HG03354 (cell line): ENCODE measurements at regions not wholly inside any gene's neighbourhood (a gene's known extent, or its start where the extent isn't known, plus 50 kb on each side); places are given as distances from the start of the nearest gene placed in this dataset.
"Not testable (repeated sequence)": the region's sequence is repeated elsewhere in the genome, so short reads cannot be mapped to it uniquely, and the experiment has no call there.

ENCODE experiments used
- ATAC-seq: cut with Tn5 transposase; IDR thresholded peaks from one replicate; pipeline ENCODE4 v1.9.1; 2021; ENCODE audit warnings: mild to moderate bottlenecking; ENCODE audit not compliant: unreplicated experiment, poor library complexity, severe bottlenecking

DNA sequence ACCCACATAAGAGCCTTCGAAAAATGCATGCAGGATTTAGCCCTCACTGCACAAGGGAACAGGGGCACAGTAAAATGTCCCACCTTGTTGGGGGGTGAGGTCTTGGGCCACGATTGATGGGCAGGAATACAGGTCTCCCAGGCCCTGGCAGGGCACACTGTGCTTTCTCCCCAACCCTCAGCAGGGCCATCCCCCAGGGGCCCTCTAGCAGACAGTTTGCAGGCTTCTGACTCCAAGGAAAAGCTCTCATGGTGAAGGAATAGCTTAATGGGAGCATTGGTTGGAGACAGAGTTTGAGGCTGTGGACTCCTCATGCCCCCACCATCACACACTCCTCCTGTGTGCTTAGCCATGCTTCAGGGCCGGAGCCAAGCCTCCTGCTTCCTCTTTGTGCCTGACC is 484.6 kb downstream of the ZNF536 start:
- ATAC-seq: no peak

DNA sequence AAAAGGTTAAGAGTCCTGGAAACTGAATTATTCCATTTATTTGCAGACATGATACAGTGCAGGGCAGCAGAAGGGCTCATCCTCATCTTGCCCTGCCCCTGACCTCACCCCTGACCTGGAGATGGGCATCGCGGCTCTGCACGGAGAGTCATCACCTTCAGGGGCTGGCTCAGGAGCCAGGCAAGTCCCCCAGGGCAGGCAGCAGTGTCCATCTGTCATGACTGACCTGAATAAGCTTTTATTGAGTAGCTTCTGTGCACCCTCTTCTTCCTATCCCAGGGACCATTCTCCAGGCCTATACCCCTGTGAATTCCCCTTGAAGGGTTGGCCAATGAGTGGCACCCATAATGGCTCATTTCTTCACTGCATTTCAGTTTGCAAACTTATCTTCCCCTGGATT is 484.2 kb downstream of the ZNF536 start:
- ATAC-seq: no peak

DNA sequence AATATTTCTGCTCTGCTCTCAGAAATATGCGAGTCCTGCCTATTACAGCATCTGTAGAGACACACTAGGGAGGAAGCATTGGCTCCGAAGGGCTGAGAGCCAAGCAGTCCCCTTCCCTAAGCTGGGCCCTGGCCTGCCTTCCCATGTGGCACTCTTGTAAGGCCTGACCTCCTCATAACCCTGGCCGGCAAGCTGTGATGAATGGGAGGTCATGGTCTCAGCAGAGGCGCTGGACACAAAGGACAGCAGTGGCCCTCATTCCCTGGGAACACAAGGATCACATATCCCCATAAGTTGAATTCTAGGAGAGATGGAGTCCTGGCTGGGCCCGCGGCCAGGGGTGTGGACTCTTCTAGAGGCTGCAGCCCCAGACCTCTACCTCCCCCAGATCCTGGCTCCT is 483.3 kb downstream of the ZNF536 start:
- ATAC-seq: no peak

DNA sequence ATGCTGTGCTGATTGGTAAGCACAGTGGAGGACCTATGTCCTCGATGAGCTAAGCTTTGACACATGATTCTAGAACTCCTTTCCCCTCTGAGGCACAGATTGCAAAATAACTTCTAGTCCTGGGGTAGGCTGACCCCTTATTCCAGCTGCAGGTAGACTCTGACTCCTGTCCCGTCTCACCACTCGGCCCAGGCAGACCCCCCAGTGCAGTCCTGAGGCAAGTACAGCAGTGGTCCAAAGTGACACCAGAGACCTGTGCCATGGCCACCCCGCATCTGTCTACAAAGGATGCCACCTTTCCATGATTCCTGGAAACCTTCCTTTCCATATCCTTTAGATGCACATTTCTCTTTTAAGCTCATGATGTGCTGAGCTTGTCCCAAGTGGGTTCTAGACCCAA is 482.5 kb downstream of the ZNF536 start:
- ATAC-seq: no peak

DNA sequence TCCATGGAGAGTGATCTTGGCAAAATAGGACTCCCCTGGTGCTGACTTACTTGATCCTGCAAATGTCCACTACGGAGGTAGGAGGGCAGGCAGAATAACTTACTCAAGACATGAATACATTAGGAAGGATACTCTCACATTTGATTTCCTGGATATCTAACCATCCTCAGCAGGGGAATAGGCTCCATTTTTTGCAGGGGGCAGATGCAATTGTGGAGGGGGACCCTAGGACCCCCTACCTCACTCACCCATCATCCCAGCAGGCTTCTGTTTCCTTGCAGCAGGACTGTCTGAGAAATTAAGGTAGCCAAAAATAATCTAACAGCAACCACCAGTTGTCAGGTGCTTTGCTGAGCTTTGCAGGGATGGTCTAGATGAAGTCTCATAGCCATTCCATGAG is 482.0 kb downstream of the ZNF536 start:
- ATAC-seq: no peak

DNA sequence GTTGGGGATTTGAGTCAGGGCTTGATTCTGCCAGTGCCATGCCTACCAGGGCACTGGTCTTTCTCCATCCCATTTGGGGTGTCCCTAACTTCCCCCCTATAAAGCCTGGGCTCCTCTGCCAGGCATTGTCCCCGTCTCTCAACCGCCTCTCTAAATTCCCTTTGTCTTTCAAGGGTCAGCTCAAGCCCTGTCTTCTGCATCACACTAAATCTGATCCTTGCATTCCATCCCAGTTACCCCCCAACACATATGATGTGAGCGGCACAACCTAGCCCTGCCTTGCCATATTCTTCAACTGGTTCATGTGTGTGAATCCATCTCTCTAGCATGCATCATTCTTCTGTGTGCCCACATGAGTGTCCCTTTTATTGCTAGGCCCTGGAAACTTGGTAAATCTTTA is 480.9 kb downstream of the ZNF536 start:
- no peak for ATAC-seq

DNA sequence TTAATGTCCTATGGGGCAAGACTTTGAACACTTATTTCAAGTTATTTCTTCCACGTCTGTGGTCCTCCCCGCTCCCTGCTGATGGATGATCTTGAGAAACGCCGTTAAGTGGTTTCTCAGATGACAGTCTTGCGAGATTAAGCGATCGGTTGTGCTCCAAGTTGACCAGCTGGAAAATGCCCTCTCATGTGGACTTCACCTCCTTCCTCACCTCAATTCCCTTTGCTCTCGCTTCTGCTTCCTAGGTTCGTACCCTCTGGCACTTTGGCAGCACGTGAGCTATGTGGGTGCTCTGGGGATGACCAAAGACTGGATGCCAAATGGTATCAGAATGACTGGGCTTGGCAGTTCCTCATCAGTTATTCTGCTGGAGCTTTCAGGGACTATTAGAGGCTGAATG is 480.0 kb downstream of the ZNF536 start:
- no peak for ATAC-seq

DNA sequence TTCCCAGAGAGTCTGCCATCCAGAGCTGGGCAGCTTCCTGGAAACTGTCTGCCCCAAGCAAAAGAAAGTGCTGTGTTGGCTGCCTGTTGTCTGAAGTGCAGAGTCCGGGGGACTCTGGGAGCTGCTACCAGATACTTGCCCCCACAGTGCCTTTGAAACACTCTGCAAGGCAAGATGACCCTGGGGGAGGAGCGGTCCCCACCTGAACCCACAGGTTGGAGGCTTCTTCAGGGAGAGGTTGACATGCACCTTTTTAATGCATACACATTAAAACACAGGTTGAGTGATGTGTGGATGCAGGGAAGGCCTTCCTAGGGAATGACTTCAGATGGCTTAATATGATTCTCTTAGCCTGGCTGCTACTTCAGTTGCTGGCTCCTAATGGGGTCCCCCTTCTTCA is 479.5 kb downstream of the ZNF536 start:
- ATAC-seq: no peak

DNA sequence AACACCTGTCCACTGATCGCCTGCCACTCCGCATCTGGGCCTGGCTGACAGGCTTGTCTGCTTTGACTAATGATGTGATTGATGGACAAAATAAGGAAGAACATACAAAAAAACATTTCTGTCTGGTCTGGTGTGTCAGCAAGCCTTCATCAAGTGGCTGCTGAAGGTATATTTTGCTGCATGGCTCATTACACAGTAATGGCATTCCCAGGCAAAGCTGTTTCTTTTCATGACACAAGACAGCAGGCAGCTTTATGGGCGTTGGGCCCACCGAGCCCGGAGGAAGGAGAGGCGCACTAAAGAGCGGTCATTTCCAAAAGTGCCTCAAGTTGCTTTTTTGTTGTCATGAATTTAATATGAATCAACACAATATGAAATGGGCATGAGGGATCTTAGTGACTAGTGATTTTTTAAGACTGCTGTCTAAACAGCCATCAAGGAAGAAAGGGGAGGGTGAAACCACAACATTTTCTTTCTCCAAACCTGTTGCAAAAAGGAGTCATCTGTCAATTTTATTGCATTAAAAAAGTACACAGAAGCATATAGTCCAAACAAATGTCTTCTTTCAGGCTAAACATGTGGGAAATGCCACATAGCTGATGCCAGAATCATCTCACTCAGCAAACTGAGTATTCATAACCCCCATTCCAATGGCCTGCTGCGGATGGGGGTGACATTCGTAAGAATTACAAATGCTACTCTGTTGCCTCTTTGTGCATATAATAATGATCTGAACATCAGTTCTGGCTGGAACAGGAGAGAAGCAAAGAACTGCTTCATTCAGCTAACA is 476.6 kb downstream of the ZNF536 start:
- no peak for ATAC-seq

DNA sequence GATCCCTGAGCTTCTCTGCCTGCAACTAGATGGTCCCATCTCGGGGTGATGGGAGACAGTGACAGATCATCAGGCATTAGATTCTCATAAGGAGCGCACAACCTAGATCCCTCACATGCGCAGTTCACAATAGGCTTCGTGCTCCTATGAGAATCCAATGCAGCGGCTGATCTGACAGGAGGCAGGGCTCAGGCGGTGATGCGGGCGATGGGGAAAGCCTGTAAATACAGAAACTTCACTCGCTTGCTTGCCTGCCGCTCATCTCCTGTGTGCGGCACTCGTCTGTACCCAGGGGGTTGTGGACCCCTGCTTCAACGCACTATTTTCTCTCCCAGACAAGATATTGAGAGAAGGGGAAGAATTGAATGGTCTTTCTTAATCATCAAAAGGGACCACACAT is 473.9 kb downstream of the ZNF536 start:
- no peak for ATAC-seq

DNA sequence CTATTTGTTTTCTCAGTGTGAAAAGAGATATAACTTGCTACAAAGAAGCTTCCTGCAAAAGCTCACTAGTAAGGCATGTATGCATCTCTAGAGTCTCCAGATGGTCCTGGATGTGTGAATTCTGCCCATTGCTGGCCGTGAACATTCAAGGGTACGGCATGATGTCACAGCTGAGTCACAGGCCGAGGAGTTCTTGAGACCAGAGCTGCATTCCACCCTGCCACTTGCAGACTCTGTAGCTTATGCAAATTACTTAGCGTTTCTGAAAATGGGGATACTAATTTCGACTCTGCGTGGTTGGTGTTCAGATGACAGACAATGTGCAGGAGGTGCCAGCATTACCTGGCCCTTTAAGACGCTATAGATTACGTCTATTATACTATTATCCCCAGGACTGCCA is 470.7 kb downstream of the ZNF536 start:
- ATAC-seq: no peak

DNA sequence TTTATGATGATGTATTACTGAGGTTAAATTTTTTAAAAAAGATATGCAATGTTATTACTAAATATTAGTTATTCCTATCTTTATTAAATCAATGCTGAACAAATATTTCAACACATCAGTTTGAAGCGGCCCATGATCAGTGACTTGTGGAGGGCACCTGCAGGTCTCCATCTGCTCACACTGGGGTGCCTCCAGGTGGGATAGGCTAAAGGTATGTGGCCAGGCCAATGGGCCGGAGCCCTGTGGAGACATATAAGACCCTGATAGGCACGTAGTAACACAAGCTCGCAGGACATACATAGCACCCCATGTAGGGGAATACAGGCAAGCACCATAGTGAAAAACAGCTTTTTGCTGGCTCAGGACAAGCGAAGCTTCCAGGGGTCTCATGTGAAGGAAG is 469.8 kb downstream of the ZNF536 start:
- ATAC-seq: no peak

DNA sequence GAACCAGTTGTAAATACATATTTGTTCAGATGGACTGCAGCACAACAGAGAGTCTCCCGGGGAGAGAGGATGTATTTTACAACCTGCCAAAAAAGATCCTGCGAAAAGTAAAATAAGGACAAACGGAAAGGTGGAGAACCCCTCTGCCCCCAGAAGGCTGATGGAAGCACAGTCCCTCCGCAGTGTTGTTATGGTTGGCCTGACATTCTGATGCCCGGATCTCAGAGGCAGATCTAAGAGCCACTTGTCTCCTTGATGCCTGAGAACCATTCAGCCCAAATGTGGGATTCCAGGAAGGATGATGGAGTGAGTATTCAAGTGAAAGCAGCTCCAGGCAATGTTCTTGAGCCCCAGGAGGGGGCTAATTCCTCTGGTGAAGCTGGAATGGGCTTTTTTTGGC is 458.7 kb downstream of the ZNF536 start:
- ATAC-seq: no peak

DNA sequence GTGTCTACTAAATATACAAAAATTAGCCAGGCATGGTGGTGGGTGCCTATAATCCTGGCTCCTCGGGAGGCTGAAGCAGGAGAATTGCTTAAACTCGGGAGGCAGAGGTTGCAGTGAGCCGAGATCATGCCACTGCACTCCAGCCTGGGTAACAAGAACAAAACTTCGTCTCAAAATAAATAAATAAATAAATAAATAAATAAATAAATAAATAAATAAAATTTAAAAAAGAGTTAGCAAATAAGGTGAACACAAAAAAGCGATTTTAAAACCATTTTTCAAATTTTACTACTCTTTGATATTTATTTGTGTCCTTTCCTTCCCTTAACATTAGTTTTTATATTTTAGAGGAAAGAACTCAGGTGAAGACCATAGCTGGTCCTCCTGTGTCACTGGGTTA is 453.3 kb downstream of the ZNF536 start:
- not testable (repeated sequence) for ATAC-seq

DNA sequence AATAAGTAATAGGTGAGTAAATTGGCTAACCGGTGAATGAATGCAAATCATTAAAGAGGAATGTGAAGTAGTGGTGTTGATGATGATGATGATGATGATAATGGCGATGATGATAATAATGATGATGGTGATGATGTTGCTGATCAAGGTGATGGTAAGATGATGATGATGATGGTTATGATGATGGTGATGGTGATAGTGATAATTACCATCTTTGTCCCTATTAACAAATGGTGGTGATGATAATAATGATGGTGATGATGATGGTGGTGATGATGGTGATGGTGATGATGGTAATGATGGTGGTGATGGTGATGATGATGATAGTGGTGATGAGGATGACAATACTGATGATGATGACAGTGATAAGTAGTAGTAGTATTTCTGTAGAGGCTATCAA is 452.6 kb downstream of the ZNF536 start:
- ATAC-seq: no peak

DNA sequence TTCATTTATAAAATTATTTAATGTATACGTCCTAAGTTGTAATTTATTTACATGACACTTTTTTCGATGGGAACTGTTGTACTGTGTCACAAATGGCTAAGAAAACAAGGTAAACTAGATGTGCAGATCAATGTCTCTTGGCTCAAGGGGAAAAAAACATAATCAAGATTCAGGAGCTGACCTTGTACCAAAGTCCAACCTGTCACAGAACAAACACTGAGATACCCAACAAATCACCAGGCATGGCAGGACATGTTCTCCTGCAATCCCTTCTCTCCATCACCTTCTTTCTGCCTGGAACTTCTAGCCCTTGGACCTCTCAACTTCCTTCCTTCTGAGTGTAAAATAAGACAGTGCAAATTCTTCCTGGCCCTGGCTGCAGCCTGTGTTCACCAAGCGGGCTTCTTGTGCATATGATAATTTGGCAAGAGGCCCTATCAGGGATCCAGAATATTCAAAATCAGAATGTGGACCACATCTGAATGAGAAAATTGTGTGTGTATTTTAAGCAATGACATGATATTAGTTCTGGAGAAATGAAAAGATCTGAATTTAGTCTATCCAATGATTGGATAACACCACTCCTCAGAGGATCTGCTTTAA is 445.9 kb downstream of the ZNF536 start:
- ATAC-seq: no peak

DNA sequence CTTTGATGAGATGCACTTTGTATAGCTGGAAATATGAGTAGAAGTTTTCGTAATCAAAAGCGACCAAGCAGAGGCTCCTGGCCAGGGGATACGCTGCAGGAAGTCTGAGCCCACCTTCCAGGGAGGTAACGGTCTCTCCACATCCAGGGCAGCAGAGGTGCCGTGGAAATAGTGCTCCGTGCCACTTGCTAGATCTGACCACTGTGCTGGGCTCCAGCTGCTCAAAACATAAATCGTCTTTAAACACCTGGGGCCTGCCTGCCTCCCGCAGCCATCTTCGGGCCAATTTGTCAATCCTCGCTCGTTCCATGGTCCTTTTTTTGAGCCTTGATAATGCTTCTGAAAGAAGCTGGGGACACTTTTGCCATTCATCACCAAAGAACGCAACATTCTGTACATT is 445.0 kb downstream of the ZNF536 start:
- ATAC-seq: no peak

DNA sequence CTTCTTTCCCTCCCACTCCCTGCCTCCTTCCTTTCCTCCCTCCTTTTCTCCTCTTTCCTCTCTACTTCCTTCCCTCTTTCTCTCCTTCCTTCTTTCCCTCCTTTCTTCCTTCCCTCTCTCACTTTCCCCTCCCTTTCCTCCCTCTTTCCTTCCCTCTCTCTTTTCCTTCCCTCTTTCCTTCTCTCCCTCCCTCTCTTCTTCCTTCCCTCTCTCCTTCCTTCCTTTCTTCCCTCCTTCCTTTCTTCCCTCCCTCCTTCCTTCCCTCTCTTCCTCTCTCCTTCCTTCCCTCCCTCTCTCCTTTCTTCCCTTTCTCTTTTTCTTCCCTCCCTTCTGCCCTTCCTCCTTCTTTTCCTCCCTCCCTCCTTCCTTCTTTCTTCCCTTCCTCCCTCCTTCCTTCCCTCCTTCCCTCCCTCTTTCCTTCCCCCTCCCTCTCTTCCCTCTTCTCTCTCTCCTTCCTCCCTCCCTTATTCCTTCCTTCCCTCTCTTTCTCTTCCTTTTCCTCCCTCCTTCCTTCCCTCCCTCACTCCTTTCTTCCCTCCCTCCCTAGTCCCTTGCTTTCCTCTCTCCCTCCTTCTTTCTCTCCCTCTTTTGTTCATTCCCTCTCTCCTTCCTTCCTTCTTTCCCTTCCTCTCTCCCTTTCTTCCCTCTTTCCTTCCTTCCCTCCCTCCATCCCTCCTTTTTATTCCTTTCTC is 443.9 kb downstream of the ZNF536 start:
- no peak for ATAC-seq

DNA sequence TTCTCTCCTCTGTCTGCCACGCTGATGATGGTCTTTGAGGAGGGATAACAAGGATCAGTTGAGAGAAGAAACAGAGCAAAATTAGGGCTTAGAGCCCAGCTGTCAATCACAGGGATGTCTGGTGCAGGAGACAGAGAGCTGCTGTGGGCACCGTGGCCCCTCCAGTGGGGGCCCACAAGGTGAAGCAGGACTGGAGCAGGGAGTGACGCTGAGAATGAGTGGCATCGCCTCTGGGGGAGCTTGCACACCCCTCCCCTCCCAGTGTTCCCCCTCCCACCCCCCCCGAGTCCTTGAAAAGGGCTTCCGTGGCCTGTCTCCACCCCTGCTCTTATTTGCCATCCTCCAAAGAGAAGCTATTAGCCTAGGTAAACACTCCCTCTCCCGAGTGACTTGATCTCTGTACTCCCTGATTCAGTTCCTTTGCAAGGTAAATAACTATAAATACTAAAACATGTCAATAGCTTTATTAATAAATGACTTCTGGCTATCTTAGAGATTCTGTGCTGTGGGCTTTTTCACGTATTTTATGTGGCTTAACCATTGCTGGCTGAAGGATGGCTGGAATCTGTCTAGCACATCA is 440.0 kb downstream of the ZNF536 start:
- no peak for ATAC-seq

DNA sequence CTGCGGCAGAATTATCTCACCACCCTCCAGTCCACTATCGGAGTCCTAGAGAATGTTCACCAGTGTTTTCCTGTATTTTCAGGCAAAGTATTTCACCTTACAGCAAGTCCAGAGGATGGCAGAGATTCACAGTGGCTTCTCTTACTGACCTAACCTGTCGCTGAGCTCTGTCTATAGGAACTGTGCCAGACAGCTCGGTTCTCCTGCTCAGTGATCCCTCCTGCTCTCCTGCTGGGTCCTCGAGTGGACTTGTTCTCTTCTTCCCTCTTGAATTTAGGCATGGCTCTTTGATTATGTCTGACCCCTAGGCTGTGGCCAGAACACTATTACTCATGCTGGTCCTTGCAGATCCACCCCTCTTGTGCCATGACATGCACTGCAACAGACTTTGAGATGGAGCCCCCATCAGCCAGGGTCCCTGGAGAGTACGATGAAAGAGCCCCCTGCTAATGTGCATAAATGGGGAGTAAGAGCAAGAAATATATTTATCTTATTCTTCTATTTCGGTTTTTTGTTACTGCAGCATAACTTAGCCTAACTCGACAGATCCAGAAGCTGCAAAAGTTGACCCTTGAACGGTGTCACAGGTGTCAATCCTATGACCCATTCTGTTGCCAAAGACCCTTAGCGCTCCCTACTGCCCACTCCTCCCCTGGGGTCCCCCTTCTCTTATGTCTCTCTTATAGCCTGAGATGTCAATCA is 439.4 kb downstream of the ZNF536 start:
- ATAC-seq: no peak
